HG03469 (cell line): ENCODE measurements at regions not wholly inside any gene's neighbourhood (a gene's known extent, or its start where the extent isn't known, plus 50 kb on each side); places are given as distances from the start of the nearest gene placed in this dataset.
"Not testable (repeated sequence)": the region's sequence is repeated elsewhere in the genome, so short reads cannot be mapped to it uniquely, and the experiment has no call there.

ENCODE experiments used
- ATAC-seq: cut with Tn5 transposase; IDR thresholded peaks from one replicate; pipeline ENCODE4 v1.9.1; 2021; ENCODE audit warnings: mild to moderate bottlenecking, moderate library complexity, moderate number of reproducible peaks; ENCODE audit not compliant: unreplicated experiment

DNA sequence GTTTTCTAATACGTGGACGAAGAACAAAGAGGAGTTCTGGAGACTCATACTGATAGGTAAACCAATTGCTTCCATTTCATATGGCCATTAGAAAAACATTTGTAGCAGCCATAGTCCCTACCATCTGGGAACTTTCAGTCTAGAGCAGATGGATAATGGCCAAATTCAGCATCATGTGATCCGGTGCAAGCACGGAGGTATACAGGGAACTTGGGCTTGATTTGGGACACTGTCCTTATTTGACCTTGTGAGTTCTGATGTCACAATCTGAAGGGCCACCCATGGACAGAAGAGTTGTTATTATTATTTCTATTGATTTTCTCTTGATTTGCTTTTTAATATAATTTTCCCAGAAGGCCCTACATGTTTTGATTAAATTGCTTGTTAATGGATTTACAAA, 154.6 kb upstream of the ZNF267 start:
- no peak for ATAC-seq

DNA sequence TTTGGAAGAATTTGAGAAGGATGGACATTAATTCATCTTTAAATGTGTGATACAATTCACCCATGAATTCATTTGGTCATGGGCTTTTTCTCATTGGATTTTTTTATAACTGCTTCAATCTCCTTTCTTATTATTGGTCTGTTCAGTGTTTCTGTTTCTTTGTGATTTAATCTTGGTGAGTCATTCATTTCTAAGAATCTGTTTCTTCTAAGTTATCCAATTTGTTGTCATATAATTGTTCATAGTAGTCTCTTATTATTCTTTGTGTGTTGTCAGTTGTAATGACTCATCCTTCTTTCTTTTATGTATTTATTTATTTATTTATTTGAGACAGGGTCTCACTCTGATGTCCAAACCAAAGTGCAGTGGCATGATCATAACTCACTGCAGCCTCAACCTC, 146.1 kb upstream of the ZNF267 start:
- ATAC-seq = no peak

DNA sequence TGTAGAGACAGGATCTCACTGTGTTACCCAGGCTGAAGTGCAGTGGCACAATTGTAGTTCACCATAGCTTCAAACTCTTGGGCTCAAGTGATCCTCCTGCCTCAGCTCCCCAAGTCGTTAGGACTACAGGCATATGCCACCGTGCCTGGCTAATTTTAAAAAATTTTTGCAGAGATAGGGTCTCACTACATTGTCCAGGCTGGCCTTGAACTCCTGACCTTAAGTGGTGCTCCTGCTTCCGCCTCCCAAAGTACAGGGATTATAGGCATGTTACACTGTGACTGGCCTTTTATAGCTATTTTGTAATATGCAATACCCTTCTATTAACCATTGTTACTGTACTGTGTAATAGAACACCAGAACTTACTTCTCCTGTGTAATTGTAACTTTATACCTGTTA, 139.3 kb upstream of the ZNF267 start:
- ATAC-seq = no peak

DNA sequence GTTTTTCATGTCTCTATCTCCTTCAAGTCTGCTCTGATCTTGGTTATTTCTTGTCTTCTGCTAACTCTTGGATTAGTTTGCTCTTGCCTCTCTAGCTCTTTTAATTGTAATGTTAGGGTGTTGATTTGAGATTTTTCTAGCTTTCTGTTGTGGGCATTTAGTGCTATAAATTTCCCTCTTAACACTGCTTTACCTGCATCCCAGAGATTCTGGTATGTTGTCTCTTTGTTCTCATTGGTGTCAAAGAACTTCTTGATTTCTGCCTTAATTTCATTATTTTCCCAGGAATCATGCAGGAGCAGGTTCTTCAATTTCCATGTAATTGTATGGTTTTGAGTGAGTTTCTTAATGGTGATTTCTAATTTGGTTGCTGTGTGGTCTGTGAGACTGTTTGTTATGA, 128.5 kb upstream of the ZNF267 start:
- not testable (repeated sequence) for ATAC-seq

DNA sequence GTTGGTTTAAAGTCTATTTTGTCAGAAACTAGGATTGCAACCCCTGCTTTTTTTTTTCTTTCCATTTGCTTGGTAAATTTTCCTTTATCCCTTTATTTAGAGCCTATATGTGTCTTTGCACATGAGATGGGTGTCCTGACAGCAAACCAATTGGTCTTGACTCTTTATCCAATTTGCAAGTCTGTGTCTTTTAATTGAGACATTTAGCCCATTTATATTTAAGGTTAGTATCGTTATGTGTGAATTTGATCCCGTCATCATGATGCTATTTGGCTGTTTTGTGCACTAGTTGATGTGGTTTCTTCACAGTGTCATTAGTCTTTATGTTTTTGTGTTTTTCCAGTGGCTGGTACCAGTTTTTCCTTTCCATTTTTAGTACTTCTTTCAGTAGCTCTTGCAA, 127.7 kb upstream of the ZNF267 start:
- ATAC-seq = no peak

DNA sequence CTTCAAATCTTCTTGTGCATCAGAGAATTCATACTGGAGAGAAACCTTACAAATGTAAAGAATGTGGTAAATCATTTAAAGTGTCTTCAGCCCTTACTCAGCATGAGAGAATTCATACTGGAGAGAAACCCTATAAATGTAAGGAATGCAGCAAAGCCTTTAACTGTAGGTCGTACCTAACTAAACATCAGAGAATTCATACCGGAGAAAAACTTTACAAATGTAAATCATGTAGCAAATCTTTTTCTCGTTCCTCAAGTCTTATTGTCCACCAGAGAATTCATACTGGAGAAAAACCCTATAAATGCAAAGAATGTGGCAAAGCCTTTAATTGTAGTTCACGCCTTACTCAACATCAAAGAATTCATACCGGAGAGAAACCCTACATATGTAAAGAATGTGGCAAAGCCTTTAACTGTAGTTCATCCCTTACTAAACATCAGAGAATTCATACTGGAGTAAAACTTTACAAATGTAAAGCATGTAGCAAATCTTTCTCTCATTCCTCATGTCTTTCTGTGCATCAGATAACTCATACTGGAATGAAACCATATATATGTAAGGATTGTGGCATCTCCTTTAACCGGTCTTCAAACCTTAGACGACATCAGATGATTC, 118.5 kb upstream of the ZNF267 start:
- ATAC-seq = no peak

DNA sequence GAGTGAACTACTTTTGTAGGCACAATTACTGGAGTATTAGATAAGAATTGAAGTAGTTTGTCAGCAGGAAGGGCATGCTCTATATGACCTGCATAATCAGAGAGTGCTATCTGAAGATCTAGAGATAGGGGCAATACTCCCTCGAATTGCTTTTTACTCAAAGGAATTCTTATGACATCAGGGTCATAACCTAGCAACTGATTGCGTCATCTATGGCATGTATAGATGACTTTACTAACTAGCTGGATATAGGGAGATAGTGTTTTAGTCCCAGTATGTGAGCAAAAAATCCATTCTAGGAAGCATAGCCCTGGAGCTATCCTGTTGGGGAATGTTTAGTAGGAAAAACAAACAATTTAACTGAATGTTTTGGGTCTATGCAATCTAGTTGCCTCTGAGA, 109.5 kb upstream of the ZNF267 start:
- no peak for ATAC-seq

DNA sequence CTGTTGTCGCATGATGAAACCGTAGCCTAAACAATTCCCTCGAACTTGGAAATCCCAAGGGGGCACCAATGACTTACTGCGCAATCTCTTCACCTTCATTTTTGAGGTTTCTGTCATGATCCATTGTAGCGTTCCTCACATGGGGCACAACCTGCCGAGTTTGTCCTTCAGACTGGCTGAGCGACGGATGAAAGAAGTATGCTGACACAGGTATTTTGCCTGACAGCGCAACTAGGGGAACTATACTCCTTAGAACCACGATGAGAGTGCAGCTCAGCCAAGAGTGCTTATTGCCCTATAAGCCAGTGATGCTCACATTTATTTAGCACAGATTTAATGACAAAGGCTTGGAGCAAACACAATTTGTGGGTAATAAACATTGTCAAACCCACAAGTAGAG, 106.3 kb upstream of the ZNF267 start:
- no peak for ATAC-seq

DNA sequence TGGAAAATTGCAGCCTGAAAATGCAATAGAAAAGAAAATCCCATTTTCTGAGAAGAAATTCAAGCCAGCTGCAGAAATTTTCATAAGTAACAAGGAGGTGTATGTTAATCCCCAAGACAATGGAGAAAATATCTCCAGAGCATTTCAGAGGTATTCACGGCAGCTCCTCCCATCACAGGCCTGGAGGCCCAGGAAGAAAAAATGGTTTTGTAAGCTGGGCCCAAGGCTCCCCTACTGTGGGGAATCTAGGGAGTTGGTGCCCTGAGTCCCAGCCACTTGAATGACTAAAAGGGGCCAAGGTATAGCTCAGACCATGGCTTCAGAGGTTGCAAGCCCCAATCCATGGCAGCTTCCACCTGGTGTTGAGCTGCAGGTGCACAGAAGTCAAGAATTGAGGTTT, 93.3 kb upstream of the ZNF267 start:
- ATAC-seq = no peak

DNA sequence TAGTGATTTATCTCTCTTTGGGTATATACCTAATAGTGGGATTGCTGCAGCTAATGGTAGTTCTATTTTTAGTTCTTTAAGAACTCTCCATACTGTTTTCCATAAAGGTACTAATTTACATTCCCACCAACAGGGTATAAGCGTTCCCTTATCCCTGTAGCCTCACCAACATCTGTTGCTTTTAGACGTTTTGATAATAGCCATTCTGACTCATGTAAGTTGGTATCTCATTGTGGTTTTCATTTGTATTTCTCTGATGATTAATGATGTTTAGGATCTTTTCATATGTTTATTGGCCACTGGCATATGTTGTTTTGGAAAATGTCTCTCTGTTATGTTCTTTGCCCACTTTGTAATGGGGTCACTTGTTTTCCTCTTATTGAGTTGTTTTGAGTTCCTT, 88.5 kb upstream of the ZNF267 start:
- no peak for ATAC-seq

DNA sequence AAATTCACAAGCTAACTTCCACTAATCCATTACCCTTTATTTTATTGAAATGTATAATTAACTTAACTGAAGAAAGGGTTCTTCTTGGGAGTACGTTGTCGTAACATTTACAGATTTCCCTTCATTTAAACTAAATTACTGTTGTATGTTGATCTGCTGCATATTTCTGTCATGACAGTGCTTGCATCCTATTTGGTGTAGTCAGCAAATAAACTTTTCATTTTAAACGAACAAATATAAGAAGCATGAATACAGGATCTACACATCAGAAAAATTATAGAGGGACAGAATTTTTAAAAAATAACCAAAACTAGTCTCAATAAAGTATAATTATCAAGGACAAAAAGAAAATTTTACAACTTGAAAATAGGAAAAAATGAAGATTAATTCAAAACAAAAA, 66.5 kb upstream of the ZNF267 start:
- ATAC-seq = no peak

DNA sequence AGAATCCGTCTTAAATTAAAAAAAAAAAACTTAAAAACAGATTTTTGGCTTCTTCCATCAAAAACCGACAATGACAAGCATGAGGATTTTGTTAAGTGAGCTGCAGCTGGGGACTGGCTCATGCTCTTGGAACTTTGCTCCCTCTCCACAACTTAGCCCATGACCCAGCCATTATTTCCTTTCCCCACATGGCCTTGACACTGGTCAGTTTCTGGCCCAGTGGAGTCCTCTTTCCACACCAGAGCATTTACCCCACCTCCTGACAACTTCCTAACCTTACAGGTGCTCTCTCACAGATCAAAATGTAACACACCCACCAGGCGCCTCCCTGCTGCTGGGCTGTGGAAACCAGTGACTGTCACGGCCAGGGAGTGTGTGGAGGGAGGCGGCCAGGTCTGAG, 62.7 kb upstream of the ZNF267 start:
- ATAC-seq = no peak

DNA sequence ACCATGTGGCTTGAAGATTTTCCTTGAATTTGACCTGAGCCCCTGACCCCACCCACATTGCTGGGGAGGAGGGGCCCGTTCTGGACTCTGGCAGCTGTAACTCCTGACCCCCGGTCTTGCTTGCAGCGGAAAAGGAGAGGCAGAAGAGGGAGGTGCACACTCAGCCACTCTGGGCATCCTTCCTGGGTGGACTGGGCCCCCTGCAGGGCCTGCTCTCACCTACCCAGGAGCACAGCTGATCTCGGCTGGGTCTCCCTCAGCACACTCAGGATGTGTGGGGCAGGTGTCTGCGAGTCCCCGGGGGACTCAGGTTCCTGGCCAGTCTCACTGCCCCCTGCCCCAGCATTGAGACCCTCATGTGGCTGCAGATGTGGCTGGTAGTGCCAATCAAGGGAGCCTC, 57.5 kb upstream of the ZNF267 start:
- ATAC-seq = not testable (repeated sequence)

DNA sequence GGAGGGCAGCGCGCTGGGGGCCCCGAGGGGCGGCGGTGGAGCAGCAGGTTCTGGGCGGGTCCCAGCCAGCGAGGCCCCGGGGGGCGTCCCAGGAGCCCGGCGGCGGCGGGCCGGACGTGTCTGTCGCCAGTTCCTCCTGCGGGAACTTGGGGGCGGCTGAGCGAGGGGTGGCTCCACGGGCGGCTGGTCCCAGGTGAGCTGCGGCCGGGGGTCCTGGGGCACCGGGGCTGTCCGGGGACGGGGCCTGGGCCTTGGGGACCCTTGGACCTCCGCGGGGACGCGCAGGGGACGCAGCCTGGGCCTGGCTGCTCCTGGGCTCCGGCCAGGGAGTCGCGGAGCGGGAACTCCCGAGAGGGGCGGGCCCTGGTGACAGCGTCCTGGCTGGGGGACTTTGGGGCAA, 54.2 kb upstream of the ZNF267 start:
- no peak for ATAC-seq

DNA sequence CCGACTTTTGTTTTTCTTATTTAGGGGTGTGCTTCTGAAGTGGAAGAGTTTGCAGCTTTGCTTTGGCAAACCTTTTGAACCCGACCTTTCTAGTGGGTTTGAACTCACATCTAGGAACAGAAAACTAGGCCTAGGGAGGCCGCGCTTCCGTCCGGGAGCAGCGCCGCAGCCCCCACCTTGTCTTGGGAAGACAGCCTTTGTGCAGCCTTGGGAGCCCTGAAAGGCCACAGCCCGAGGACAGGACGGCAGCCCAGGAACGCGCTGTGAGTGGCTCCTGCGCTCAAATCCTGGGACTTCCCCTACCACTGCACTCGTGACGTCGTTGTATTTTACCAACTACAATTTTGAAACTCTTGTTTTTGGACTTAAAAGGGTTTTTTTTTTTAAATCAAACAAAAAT, 53.7 kb upstream of the ZNF267 start:
- ATAC-seq = no peak
